Hematopoietic multipotent progenitor cell treated with erythropoietin and hydrocortisone succinate and interleukin-3 and kit ligand, for 17 days (in vitro differentiated cells): ENCODE measurements at regions not wholly inside any gene's neighbourhood (a gene's known extent, or its start where the extent isn't known, plus 50 kb on each side); places are given as distances from the start of the nearest gene placed in this dataset.

ENCODE experiments used
- DNase-seq: peaks from one replicate; pipeline ENCODE4 v3.0.0-alpha.2; 2015; ENCODE audit warnings: low spot score

- no peak for DNase-seq
These were observed 371.1 kb upstream of the POU3F2 start for GRCh38 chr6:98463038-98464000.

DNA sequence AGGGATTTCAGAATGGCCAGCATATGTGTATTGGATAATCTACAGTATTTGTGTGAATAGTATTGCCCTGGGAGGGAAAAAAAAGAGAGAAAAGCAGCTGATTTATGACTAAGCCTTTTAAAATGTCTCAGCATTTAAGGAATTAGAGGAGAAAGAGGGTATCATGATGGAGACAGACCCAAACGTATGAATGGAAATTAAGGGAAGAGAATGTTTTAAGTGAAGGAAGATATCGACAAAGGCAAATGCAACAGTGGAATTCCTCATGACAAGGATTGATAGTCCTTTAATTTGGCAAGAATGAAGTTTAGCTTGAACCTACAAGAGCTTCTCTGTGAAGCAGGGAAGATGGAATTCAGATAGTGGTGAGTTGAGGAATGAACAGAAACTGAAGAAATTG is 367.3 kb upstream of the POU3F2 start:
- DNase-seq, result no peak

GRCh38 chr6:98467902-98468301 is 366.5 kb upstream of the POU3F2 start:
- DNase-seq, result no peak

DNA sequence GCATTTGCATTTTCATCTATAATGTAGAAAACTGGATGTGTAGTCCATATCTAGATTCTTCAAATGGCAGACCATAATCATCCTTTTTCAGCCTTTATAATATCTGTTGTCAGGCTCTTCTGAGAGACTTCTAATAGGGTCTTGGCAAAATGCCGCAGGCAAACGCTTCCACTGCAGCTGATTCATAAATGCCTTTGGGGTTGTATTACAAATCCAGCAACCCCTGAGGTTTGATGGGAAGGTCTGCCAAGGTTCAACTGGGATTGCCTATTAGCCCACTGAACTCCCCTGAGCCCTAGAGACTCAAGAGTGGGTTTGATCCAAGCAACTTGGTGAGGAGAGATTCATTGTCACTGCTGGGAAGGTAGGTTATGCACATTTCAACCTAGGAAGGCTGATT is 365.2 kb upstream of the POU3F2 start:
- no peak for DNase-seq

DNA sequence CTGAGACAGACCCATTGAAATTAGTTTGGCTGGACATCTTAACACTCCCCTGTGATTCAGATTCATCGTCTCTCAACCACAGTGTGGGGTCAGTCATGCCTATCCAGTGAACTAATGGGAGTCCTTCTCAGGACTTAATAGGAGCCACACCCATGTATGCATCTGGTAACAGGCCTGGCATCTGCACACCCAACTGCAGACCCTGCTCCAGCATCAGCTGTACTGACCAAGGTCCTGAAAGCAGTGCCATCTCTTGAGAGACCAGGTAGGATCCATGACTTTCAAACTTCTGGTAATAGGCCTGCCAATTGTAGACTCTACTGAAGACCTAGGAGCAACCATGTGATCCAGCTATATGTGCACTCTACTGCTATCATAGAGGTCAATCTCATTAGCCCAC is 363.6 kb upstream of the POU3F2 start:
- no peak for DNase-seq

- no peak for DNase-seq
These were observed 362.9 kb upstream of the POU3F2 start for GRCh38 chr6:98471444-98471843.

- DNase-seq, result no peak
These were observed 357.1 kb upstream of the POU3F2 start for GRCh38 chr6:98477231-98477630.

DNA sequence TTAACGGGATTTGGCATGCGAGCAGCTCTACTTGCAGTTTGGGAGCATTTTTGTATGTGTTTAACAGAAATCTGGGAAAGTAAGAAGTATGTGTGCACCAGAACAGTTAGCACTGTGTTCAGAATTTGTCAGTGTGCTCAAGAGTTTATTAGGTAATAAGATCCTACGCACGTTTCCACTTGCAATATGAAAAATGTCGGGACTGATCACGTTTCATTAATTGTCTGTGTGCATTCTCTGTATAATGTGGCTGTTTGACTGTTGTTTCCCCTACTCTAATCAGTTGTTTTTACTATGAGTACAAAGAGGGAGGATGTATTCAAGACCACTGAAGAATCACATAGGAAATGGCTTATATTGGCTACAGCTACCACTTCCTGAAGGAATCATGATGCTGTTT is 349.7 kb upstream of the POU3F2 start:
- DNase-seq, result no peak

GRCh38 chr6:98485593-98485992 is 348.8 kb upstream of the POU3F2 start:
- no peak for DNase-seq

- DNase-seq, result no peak
These were observed 348.3 kb upstream of the POU3F2 start for GRCh38 chr6:98486057-98486456.

DNA sequence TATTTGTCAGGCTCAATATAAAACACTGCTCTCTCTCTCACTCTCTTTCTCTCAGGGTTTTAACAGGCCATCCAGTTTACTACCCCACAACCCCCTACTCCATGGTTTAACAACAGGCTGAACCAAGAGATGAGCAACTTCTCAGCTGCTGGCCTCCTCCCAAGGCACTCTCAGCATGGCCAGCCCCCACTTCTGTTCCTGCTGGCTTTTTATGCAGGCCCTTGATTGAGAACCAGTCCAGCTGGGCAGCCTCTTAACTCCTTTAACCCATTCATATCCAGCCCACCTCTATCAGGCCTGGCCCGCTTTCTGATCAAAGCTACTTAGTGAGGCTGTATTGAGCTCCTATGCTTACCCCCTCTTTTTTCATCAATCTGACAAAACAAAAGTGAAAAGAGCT is 346.8 kb upstream of the POU3F2 start:
- DNase-seq, result no peak

GRCh38 chr6:98498144-98498775 is 336.1 kb upstream of the POU3F2 start:
- DNase-seq, result no peak

DNA sequence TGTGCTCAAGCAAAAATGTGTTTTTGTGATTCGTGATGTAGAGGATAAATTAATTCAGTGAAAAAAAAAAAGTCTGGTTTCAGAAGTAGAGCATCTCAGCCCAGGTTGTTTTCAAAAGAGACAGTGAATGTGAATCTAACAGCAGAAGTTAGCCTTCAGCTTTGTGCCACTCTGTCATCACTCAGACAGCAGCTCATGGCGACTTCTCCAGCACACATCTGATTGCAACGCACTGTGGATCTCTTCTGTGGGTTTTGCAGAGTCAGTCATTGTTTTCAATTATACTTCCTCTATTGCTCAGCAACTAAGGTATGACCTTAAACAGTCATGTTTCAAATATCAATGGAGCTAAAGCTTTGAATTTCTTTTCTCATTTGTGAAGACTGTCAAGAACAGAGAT is 335.5 kb upstream of the POU3F2 start:
- DNase-seq, result no peak

GRCh38 chr6:98514073-98514720 is 320.2 kb upstream of the POU3F2 start:
- DNase-seq, result no peak

DNA sequence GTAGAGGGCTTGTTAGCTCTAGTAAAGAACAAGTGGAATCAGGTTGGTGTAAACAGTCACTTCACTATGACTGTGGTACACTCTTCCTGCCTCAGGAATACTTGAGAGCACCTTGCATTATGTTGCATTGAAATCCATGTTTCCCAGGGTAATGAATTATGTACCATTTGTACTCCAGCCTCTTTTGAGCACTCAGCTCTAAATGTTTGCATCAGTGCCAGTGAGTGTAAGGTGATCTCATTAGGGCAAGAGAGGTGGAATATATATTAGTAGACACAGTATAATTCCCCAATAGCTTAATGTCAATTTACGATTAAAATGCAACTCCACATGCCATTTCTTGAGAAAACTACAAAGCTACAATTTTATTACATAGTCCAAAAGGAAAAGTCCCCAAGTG is 319.6 kb upstream of the POU3F2 start:
- no peak for DNase-seq

DNA sequence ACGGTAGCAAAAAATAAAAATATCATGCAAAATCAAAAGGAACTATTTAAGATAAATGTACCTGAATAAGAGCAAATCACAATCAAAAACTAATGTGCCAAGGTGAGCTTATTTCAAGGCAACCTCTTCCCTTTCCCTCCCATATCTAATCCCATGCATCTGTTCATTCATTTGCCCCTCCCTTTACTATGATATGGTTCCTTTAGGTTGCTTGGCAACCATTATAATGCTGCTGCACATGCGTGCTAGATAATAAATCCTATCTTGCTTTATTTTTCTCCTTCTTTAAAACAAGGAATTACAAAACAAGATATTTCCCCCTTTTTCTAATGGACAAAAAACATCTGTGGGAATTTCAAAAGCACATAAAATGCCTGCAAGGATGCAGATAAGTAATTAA is 318.2 kb upstream of the POU3F2 start:
- DNase-seq, result no peak

DNA sequence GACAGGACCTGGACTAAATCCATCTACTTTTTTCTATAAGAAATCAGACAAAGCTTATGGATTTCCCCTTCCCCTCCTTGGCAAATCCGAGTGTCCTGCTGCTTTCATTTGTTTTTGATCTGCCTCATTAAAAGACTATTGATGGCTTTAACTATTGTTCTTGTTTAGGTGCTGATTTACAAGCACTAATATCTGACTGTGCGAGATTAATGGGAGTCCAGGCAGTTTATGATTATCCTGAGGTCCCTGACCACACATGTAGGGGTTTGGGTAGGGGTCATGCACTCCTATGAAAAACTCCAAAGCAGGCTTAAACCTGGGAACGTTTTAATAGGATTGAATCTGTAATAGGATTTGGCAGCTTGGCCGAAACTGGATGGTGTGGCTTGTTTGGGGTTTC is 317.5 kb upstream of the POU3F2 start:
- no peak for DNase-seq

DNA sequence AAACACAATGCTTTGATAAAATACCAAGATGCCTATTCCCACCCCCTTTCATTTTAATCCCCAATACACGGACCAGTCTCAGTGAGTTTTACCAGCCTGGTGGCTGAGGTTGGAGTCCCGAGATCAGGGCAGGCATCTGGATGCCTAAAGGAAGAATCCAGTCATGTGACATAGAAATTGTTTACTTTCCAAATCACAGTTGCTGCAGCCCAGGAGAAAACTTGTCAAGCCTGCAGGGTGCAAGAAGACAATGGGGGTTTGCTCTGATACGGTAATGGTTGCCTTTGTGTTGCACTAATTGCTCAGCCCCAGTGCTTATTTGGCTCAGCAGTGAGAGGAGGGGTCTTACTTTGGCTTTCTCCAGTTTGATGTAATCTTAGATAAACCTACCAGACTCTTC is 308.5 kb upstream of the POU3F2 start:
- no peak for DNase-seq

- no peak for DNase-seq
These were observed 307.9 kb upstream of the POU3F2 start for GRCh38 chr6:98526465-98526864.

DNA sequence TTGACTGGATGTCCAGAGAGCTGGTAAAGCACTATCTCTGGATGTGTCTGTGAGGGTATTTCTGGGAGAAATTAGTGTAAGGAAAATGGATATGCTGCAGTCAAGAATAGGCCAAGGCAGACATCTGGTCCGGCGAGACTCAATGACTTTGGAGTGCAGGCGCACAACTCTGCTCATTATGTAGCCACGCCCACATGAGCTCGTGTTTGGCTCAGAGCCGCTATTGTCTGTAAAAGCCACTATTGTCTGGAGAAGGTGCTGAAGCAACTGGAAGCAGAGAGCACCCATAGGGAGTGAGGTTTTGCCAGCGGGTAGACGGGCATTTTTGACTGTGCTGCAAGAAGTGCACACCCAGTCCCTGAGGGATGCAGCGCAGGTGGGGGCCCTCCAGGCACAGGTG is 305.0 kb upstream of the POU3F2 start:
- no peak for DNase-seq

- DNase-seq, result no peak
These were observed 303.6 kb upstream of the POU3F2 start for GRCh38 chr6:98530732-98531131.

GRCh38 chr6:98532004-98532403 is 302.4 kb upstream of the POU3F2 start:
- DNase-seq, result no peak

GRCh38 chr6:98539741-98540140 is 294.6 kb upstream of the POU3F2 start:
- no peak for DNase-seq
